Gastrocnemius medialis (tissue), 4 donors: ENCODE measurements at regions not wholly inside any gene's neighbourhood (a gene's known extent, or its start where the extent isn't known, plus 50 kb on each side); places are given as distances from the start of the nearest gene placed in this dataset.
"Not testable (repeated sequence)": the region's sequence is repeated elsewhere in the genome, so short reads cannot be mapped to it uniquely, and the experiment has no call there.

Source experiments
- CTCF ChIP-seq, 5 experiments: fragments of 450-650 bp in 3 of 5; fragments of 200-600 bp in 2 of 5; sonication (generic) in 2 of 5; IDR thresholded peaks in 4 of 5; conservative IDR thresholded peaks in 1 of 5; 1 replicate in 4 of 5; 2 replicates in 1 of 5; pipeline ENCODE4 v1.5.1; 2016 to 2019; ENCODE audit warnings: antibody characterized with exemption in 5 of 5, mild to moderate bottlenecking in 3 of 5, moderate library complexity in 3 of 5
- POLR2A ChIP-seq, 2 donors: fragments of 450-650 bp; IDR thresholded peaks; one replicate each; pipeline ENCODE4 v1.6.1; 2017; ENCODE audit warnings: antibody characterized with exemption in 2 of 2, mild to moderate bottlenecking in 2 of 2, moderate library complexity in 2 of 2

- TF ChIP-seq POLR2A (IDR thresholded peaks at IDR 0.05); CTCF (IDR thresholded peaks at IDR 0.05 in 4 of 5, conservative IDR thresholded peaks at IDR 0.05 in 1 of 5): not testable (repeated sequence)
Measured at GRCh38 chr21:10440639-10441038, 80.7 kb upstream of the TPTE start.
